HPDE6-E6E7 (cell line): ENCODE measurements at regions not wholly inside any gene's neighbourhood (a gene's known extent, or its start where the extent isn't known, plus 50 kb on each side); places are given as distances from the start of the nearest gene placed in this dataset.

Source experiments
- DNase-seq: peaks from one replicate; pipeline ENCODE4 v3.0.0; 2011; ENCODE audit warnings: missing footprints; ENCODE audit errors: extremely low spot score

DNA sequence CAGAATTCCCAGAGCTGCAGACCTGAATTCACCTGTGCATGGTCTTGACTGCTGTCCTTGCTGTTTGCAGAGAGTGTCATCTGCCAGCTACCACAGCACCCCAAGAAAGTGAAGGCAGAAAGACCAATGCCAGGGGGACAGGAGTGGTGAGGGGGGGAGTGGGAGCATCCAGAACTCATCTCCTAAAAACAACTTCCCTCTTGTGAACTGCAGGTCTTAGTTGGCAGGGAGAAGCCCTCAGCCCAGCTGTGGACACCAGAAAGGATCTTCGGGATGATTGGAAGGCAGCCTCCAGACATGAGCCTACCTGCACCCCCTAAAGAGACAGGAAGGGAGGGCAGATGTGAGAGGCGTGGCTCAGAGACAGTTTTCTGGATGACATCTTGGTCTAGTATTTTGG, 615.8 kb upstream of the MGMT start:
- no peak for DNase-seq

DNA sequence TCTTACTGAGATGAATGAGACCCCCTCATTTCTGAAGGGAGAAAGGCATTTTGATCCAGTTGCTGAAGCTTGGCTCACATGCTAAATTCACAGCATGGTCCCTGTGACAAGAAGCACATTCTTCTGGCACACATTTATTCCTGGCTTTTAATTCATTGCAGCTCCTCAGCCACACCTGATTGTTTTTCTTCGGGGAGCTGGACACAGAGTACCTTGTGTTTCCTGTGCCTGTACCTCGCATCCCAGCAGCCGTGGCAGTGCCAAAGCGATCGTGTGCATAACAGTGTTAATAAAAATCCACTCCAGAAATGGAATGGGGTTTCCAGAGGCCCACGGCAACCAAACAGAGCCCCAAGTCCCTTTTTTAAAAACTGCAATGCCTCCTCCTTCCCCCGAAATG, 615.3 kb upstream of the MGMT start:
- DNase-seq = no peak

DNA sequence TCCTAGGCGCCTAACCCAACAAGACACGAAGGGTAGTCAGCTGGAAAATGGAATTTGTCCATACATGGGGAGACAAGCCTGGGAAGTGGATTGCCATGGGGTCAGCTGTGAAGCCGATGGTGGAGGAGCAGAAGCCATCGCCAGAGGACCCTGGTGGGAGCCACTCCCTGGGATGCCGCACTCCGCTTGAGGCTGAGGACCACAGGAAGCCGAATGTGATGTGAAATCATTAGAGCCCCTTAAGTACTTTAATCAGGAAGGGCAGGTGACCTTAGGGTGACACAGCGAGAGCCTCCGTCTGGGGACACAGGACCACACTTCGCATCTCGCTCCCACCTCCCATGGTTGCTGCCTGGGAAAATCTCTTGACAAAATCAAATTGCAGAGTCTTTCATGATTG, 614.6 kb upstream of the MGMT start:
- DNase-seq = no peak

DNA sequence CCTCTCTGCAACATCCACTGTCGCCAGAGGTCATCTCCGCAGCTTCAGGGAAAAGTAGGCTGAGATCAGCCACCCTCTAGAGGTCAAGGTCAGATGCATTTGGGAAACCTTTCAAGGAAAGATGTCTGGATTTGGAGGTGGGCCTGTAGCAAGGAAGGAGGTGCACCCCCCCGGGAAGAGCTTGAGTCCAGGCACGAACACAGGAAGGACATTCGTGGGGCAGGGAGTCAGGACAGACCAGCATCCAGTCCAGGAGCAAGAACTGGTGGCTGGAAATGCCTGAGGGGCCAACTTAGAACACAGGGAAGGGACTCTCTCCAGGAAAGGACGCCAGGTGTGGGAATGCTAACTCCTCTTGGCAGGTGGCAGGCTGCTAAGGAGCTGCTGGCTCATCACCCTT, 614.1 kb upstream of the MGMT start:
- no peak for DNase-seq

DNA sequence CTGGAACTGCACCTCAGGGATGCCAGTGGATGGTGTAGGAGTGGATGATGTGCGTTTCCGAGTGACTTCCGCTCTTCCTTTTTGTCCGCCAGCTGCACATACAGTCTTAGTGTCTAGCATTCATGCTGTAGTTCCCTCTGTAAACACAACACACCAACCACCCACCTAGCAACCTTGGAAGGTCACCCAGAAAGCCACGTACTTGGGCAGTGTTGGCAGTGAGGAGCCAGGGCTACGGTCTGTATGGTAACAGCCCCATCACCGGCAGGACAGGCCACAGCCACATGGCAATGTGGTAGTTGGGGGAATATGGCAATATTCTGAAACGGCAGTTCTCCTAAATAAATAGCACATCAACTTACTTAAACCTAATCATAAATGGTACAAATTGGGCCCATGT, 613.5 kb upstream of the MGMT start:
- DNase-seq = no peak

DNA sequence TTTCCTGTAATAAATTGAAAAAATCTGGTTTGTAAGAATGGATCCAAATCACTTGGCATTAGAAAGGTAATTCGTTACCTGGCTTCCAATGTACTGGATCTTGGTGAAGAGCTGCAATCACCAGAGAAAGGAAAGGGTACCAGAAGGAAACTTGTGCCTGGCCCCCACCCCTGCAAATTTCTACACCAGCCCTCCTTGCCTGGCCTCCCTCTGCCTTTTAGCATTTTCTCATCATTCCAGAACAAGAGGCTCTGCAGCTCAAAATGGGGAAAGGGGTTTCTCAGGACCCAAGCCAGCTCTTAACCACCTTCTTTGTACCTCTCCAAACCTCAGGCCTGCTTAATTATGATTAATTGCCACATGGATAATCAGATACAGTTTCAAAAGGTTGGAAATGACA, 612.8 kb upstream of the MGMT start:
- DNase-seq = no peak

DNA sequence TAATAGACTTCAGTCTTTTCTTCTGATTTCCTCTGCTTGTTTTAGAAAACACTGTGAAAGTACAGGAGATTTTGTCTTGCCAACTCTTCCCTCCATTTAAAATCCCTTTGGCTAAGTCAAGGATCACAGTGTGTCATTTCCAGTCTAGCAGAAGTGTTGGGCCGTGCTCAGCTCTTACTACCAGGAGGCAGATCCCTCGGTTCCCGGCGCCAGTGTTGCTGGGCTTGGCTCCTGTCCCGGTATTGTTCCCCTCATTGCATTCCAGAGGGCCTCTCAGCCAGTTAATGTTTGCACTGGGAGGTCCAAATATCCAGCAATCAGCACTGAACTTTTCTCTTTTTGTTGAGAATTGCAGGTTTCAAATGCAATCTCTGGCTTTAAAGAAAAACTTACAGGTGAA, 612.1 kb upstream of the MGMT start:
- DNase-seq = no peak

DNA sequence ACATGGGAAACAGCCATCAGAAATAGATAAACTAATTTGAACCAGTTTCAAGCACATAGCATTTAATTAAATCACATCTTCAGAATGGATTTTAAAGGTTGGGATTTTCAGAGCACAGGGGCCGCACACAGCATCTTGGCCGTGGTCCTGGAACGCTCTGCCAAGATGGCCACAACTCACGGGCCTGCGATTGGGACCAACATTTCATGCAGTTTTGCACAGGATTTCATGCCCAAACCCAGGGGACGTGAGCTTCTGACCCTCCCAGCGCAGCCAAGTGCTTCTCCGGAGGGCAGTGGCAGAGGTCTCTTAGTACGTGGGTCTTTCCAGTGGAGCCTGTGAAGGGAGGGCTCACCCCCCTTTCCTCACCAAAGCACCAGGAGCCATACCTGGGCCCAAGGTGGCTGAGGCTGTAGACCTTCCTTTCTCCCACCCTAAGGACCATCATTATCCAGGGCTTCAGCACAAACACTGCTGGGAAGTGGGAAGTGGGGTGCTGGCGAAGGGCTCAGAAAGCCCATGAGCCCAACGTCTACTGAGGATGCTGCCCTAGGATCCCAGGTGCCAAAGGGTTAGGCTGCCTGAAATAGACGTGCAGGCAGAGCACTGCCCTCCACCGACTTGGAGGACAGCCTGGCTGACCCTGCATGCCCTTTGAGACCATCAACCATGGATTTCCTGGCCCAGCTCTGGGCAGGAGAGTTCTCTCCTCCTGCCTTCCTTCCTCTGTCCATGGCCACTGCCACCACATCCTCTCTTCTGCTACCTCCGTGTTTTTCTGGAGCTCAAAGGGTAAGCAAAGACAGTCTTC, 611.2 kb upstream of the MGMT start:
- no peak for DNase-seq

DNA sequence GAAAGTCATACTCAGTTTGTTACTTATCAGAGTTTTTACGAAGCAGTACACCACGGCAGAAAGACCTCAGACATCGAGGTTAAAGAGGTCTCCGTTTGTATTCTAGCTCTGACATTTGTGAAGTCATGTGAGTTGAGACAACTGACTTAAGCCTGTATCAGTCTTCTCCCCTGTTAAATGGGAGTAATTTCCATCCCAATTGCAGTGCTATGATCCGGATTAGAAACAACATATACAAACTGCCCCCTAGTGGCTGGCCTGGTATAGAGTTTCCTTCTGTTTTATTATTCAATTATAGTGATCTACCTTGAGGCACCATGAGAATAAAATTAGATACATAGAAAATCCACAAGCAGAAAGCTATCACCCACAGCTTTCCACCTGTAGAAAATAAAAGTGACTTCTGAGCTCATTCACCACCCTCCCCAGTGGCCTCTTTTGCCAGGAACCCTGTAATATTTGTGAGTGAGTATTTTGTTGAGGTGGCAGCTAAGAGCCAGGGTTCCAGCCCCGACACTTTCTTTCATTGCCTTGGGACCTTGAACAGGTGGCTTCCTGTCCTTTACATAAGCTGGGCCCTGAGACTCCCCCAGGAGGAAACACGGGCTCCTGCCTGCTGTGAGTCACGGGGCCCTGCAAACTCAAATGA, 607.2 kb upstream of the MGMT start:
- DNase-seq = no peak

DNA sequence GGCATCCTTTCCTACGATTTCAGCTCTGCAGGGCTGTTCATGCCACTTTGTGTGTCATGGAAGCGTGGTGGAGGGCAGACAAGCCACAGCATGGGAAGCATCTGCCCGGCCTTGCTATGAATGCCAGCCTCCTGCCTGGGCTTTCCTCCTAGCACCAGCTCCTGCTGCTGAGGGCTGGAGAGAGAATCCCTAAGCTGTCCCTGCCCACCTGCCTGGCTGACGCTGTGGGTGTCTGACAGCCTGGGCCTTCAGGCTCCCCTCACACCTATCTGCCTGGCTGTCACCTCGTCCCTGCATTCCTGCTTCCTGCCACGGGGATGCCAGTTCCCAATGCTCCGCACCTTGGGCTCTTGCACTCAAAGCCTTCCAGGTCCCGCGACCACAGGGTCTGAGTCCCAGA, 606.5 kb upstream of the MGMT start:
- DNase-seq = no peak

DNA sequence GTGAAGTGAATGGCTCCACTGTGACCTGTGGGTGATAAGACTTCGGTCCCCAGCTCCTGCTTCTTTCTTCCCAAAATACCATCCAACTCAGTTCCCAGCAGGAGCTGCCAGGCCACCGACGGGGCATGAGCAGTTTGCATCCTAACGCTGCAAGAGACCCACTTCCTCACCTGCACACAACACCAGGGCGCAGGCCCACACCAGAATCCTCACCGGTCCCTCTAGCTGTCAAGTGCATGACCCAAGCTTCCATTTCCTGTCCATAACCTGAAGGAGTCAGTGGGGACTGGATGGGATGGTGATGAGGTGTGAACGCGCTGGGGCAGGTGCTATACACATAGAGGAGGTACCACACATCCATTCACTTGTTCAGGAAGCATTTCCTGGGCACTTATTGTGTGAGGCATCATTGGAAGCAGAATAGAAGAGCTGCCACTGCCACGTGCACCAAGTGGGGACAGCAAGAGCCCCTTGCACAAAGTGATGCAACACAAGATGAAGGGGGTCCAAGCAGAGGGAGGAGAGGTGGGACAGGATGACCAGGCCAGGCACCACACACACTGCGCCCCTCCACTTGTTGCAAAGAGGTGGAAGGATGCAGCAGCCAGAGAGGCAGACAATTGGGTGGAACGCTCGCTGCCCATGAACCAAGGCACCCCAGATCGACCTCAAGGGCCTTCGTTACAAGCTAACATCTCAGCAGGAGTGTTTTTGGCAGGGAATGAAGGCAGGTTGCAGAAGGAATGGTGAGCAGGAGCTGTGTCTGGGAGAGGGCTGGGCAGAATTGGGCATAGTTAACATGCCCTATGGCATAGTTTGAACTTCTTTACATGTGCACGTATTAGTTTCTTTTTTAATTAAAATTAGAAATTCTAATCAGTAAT, 605.8 kb upstream of the MGMT start:
- no peak for DNase-seq

DNA sequence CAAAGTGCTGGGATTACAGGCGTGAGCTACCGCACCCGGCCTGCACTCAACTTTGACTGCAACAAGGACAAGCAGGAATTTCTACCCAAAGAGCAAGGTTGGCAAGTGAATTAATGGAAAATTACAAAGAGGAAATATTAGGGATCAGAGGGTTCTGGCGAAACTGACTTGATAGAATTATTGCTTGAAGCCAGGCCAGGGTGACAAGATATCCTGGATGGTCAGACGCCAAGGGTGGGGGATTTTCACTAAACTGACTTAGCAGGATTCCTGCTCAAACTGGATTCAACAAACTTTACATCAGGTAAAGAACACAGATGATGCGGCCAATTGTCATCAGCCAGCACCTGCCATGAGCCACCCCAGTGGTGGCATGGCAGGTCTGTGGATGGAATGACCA, 603.6 kb upstream of the MGMT start:
- DNase-seq = no peak

DNA sequence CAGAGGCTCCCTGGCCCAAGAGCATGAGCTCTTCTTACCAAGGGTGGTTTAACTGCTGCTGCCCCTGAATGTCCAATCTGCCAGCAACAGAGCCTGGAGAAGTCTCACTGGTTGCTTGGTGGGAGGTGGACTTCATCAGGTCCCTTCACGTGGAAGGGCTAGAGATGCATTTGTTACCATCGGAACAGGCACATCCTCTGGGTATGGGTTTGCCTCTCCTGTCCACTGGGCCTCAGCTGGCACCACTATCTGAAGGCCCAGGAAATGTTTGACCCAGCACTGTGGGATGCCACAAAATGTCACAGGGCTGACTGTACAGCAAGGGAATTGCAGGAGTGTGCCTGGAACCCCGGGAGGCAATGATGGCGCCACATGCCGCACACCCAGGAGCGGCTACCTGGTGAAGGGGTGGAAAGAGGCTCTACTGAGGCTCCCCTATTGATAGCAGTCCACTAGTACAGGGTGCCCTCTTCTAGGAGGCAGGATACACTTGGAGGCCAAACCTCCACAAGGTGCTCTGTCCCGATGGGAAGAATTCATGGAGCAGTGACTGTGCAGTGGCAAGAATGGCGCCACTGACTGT, 603.1 kb upstream of the MGMT start:
- no peak for DNase-seq

DNA sequence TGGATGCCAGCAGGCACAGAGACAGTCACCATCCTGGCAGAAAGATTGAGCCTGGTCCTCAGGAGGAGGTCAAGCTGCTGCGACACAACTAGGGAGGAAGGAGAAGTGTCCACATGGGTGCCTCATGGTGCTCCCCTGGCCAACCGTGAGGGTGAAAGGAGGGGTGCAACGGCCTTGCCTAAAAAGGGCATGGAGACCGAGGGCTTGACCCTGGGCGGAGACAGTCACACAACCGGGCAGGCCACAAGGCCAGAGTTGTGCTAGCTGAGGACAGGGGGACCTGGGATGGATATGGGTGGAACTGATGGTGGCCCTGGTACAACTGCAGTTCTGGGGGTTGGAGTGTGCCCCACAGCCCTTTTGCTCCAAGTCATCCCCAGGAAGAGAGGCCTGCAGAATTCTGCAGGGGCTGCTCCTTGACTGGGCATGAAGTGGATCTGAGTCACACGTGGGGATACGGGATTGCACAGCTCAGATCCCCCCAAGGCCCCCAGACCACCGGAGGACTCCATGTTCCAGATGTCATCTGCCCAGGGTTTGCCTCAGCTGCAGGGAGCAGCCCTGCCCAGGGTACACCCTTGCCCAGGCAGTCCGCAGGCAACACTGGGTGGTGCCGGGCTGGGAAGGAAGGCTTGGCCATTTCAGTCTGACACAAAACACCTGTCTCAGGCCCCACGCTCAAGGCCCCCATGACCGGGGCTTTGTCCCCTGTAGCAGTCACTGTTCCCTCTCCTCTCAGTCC, 602.3 kb upstream of the MGMT start:
- DNase-seq = no peak

DNA sequence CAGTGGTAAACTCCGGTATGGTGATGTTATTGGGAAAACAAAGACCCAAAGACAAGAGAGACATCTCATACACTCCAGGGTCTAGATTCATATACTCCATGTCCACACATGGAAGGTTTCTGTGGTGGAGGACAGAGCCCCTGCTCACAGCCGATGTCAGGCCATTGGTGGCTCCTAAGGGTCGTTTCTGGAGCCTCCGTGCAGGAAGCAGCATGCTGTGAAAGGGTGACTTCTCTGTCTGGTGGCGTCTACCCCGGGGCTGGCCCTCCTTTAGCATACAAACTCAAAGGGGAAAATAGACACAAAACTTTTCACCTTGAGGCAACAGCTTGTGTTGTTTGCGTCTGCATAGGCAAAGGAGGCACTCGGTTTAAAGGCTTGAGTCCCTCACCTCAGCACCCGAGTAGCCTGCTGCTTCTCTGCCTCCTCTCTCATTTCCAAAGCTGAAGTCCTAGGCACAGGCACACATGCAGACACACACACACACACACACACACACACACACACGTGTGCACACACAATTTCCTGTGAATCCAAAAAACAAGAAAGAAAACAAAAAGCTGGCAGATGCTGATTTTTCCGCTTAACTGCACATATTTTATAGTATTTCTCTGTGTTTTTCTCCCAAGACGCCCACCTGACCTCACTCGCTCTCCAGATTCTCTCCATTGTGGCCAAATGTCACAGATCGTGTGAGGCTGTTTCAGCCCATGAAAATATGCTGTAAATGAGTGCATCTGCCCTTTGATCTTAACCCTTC, 601.4 kb upstream of the MGMT start:
- DNase-seq = no peak

DNA sequence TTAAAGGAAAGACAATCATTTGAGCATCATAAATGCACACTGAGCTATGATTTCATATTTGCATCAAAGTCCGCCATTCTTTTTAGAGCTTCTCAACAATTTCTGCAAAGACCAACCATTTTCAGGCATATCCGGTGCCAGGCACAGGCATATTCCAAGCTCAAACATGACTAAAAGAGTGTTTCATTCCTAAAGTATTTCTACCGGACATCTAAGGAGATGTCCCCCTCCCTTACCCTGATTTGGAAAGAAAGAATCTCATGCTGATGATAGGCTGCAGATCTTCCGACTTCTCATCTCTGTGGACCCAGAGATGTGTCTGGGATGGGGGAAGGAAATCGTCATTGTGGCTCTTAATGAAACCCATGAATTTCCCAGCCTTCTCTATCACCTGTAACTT, 600.5 kb upstream of the MGMT start:
- DNase-seq = no peak

DNA sequence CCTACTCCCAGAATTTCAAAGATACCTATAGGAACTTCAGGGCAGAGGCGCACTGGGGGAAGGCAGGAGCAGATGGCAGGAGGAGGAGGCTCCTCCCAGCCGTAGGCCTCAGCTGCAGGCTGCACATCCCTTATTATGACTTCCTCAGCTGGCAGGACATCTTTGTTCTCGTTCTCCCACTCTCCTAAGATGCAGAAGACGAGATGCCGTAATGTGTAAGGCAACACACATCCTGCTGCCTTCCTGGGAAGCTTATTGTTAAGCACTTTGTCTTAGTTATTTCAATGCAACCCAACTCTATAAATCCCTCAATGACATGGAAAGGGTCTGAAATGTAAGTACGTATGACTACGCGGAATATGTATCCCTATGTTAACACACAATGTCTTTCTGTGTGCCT, 599.8 kb upstream of the MGMT start:
- DNase-seq = no peak

DNA sequence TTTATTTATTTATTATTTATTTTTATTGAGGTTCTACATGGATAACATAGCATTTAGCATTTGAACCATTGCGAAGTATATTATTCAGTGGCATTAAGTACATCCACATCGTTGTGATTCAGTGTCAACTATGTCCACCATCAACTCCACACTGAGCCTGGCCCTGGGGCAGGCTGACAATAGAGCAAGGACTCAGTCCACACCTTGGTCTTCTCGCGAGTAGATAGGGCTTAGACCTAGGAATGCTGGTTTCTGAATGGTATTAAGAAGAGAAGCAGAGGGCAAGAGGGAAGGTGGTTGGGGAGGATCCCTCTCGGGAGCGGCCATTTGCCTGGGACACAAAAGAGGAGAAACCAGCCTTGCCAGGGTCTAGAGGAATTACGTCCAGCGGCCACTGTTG, 599.2 kb upstream of the MGMT start:
- DNase-seq = no peak

DNA sequence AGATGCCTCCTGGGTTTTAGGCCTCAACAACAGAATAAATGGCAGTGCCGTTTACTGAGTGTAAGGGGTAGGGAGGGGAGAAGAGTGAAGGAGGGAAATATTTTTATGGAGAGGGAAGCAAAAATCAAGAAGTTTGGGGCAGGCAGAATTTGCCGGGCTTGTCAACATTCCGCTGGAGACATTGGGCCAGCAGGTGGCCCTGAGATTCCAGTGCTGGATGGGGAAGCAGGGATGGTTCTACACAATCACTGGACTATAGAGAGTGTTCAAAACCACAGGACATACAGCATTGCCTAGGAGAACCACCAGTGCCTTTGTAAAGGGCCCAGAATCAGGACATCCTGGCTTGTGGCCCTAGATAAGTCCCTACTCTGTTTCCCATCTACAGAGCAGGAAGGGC, 598.6 kb upstream of the MGMT start:
- DNase-seq = no peak

DNA sequence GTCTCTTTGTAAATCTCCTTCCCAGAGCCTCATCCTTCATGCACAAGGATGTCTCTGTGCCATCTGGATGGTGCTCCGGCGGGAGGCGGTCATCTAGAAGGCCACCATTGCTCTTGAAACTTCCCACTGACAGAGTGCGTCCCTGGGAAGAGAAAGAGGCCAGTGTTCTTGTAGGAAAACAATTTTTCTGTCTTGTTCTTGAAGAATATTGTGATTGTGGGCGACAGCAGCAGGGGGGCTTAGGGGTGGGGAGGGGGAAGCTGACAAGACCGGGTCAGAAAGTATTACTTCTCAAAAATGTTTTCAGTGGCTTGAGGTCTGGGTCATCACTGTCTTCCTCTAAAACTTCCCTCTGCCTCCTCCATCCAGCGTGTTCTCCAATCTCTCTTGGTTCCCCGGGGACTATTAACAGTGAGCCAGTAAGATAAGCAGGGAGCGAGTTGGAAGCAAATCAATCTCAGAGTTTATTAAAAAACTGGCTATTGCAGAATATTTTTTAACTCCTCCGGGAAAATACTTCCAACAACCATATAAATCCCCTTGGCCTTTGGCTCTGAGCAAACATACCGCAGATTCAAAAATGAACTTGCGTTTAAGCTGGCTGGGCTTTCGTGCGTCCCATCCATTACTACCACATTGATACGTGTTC, 597.8 kb upstream of the MGMT start:
- DNase-seq = no peak
